ENCODE measurements at regions not wholly inside any gene's neighbourhood (a gene's known extent, or its start where the extent isn't known, plus 50 kb on each side); places are given as distances from the start of the nearest gene placed in this dataset.
"Not testable (repeated sequence)": the region's sequence is repeated elsewhere in the genome, so short reads cannot be mapped to it uniquely, and the experiment has no call there.

GRCh38 chr9:42307449-42307848, 124.0 kb downstream of the SPATA31A6 start:
- H3K4me3 Mint-ChIP-seq; H3K27me3 Mint-ChIP-seq; H3K36me3 Mint-ChIP-seq; H3K27ac Mint-ChIP-seq; H3K4me1 Mint-ChIP-seq (ENCODE audit: low read depth); H3K9me3 Mint-ChIP-seq (ENCODE audit: low read depth): not testable (repeated sequence)

- not testable (repeated sequence) for H3K27me3 Mint-ChIP-seq; H3K27ac Mint-ChIP-seq; H3K4me3 Mint-ChIP-seq; H3K4me1 Mint-ChIP-seq (ENCODE audit: low read depth); H3K9me3 Mint-ChIP-seq (ENCODE audit: low read depth); H3K36me3 Mint-ChIP-seq
Observed at GRCh38 chr9:42310972-42311371, 127.5 kb downstream of the SPATA31A6 start.

DNA sequence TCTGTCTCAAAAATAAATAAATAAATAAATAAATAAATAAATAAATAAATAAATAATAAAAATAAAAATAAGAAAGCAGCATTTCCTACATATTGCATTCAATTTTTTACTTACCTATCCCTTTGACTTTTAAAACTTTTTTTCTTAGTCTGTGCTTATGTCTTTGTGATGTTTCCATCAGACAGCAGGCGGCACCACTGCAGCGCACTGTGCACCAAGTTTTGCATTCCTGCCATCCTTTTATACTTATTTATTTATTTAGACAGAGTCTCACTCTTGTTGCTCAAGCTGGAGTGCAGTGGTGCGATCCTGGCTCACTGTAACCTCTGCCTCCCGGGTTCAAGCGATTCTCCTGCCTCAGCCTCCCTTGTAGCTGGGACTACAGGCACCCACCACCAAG, 132.6 kb downstream of the SPATA31A6 start:
- not testable (repeated sequence) for H3K4me3 Mint-ChIP-seq; H3K27ac Mint-ChIP-seq; H3K36me3 Mint-ChIP-seq; H3K9me3 Mint-ChIP-seq (ENCODE audit: low read depth); H3K4me1 Mint-ChIP-seq (ENCODE audit: low read depth); H3K27me3 Mint-ChIP-seq

GRCh38 chr9:42317677-42318076, 134.2 kb downstream of the SPATA31A6 start:
- not testable (repeated sequence) for H3K27me3 Mint-ChIP-seq; H3K27ac Mint-ChIP-seq; H3K4me1 Mint-ChIP-seq (ENCODE audit: low read depth); H3K36me3 Mint-ChIP-seq; H3K4me3 Mint-ChIP-seq; H3K9me3 Mint-ChIP-seq (ENCODE audit: low read depth)

DNA sequence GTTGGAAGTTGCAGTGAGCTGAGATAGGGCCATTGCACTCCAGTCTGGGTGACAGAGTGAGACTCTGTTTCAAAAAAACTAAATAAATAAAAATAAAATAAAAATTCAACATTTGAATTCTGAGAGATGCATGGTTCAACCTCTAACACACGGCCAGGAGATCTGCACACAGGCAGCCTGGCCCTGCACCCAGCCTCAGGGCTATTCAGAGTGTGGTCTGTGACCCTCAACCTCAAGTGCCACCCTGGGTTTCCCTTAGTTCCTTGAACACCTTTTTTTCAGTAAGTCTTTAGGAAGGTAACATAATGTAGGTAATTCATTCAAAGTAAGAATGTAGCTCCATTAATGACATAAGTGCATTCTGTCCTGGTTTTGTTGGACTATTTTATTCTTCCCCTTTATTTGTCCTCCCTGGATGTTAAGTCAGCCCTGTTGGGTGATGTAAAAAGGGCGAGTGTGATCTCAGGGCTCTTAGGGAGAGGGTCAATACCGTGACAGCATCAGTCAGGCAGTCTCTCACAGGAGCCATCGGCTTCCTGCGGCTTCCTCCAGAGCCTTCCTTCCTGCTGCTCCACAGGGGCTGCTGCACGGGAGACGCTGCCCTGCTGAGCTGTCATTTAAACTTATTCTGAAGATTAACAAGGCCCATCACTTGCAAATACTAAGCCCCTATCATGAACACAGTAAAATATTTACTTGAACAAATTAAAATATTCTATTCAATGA, 139.8 kb downstream of the SPATA31A6 start:
- H3K9me3 Mint-ChIP-seq (ENCODE audit: low read depth); H3K27me3 Mint-ChIP-seq; H3K4me3 Mint-ChIP-seq; H3K4me1 Mint-ChIP-seq (ENCODE audit: low read depth); H3K27ac Mint-ChIP-seq; H3K36me3 Mint-ChIP-seq: not testable (repeated sequence)

DNA sequence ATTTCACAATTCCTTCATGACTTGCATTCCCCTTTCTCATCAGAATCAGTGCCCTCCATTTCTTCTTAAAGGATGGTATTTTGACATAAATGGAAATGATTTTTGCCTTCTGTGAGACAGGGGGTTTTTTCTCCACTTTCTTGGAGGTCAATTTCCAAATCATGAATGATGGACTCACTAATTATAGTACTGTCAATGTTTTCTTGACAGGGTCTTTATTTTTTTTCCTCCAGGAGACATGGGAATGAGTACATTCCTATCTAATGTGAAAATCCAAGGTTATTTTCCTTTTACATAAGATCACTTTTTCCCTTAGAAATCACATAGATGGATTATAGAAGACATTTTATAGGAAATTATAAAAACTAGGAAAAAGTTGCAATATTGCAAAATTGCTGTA, 141.7 kb downstream of the SPATA31A6 start:
- H3K27me3 Mint-ChIP-seq; H3K27ac Mint-ChIP-seq; H3K36me3 Mint-ChIP-seq; H3K4me3 Mint-ChIP-seq; H3K4me1 Mint-ChIP-seq (ENCODE audit: low read depth); H3K9me3 Mint-ChIP-seq (ENCODE audit: low read depth): not testable (repeated sequence)

DNA sequence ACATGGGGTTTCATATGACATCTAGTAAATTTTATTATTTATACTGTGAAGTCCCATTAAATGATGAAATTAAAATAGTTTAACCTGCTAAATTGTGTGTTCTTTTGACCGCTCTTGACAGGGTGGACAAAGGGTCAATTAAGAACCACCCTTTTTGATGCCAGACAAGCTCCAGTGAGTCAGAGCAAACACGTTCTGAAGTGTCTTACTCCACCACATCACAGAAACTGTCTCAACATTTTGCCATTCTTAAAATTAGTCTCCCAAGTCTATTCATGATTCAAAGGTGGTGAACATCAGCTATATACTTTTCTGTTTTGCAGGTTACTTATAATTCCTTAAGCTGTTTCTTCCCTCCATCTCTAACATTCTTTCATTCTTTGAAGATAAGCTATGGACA, 142.1 kb downstream of the SPATA31A6 start:
- not testable (repeated sequence) for H3K4me3 Mint-ChIP-seq; H3K27ac Mint-ChIP-seq; H3K4me1 Mint-ChIP-seq (ENCODE audit: low read depth); H3K9me3 Mint-ChIP-seq (ENCODE audit: low read depth); H3K27me3 Mint-ChIP-seq; H3K36me3 Mint-ChIP-seq

GRCh38 chr9:42326482-42326881, 143.0 kb downstream of the SPATA31A6 start:
- H3K9me3 Mint-ChIP-seq (ENCODE audit: low read depth); H3K27ac Mint-ChIP-seq; H3K4me1 Mint-ChIP-seq (ENCODE audit: low read depth); H3K4me3 Mint-ChIP-seq; H3K36me3 Mint-ChIP-seq; H3K27me3 Mint-ChIP-seq: not testable (repeated sequence)

GRCh38 chr9:42335342-42335741, 151.9 kb downstream of the SPATA31A6 start:
- H3K4me3 Mint-ChIP-seq; H3K27ac Mint-ChIP-seq; H3K9me3 Mint-ChIP-seq (ENCODE audit: low read depth); H3K27me3 Mint-ChIP-seq; H3K4me1 Mint-ChIP-seq (ENCODE audit: low read depth); H3K36me3 Mint-ChIP-seq: not testable (repeated sequence)

GRCh38 chr9:42335984-42336657, 152.7 kb downstream of the SPATA31A6 start:
- not testable (repeated sequence) for H3K9me3 Mint-ChIP-seq (ENCODE audit: low read depth); H3K27me3 Mint-ChIP-seq; H3K27ac Mint-ChIP-seq; H3K36me3 Mint-ChIP-seq; H3K4me3 Mint-ChIP-seq; H3K4me1 Mint-ChIP-seq (ENCODE audit: low read depth)

GRCh38 chr9:42338275-42338674, 154.8 kb downstream of the SPATA31A6 start:
- H3K27me3 Mint-ChIP-seq; H3K4me1 Mint-ChIP-seq (ENCODE audit: low read depth); H3K9me3 Mint-ChIP-seq (ENCODE audit: low read depth); H3K27ac Mint-ChIP-seq; H3K36me3 Mint-ChIP-seq; H3K4me3 Mint-ChIP-seq: not testable (repeated sequence)

- H3K4me1 Mint-ChIP-seq (ENCODE audit: low read depth); H3K27ac Mint-ChIP-seq; H3K9me3 Mint-ChIP-seq (ENCODE audit: low read depth); H3K36me3 Mint-ChIP-seq; H3K4me3 Mint-ChIP-seq; H3K27me3 Mint-ChIP-seq: not testable (repeated sequence)
Observed at GRCh38 chr9:42339671-42340434, 156.4 kb downstream of the SPATA31A6 start.

DNA sequence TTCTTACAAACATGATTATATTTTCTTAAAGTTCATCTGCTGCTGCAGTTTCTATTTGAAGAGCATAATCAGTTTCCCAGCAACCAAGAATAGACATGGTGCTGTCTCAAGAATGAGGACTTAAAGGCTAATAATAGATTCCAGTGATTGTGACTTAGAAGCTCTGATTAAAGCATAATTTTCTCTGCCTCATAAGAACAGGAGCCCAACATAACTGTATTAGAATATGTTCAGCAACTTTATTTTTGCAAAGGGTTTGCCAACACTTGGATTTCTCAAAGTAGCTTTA, 156.9 kb downstream of the SPATA31A6 start:
- H3K27ac Mint-ChIP-seq; H3K27me3 Mint-ChIP-seq; H3K9me3 Mint-ChIP-seq (ENCODE audit: low read depth); H3K36me3 Mint-ChIP-seq; H3K4me3 Mint-ChIP-seq; H3K4me1 Mint-ChIP-seq (ENCODE audit: low read depth): not testable (repeated sequence)

GRCh38 chr9:42341860-42342259, 158.4 kb downstream of the SPATA31A6 start:
- not testable (repeated sequence) for H3K4me3 Mint-ChIP-seq; H3K4me1 Mint-ChIP-seq (ENCODE audit: low read depth); H3K9me3 Mint-ChIP-seq (ENCODE audit: low read depth); H3K27me3 Mint-ChIP-seq; H3K27ac Mint-ChIP-seq; H3K36me3 Mint-ChIP-seq

GRCh38 chr9:42342297-42342696, 158.8 kb downstream of the SPATA31A6 start:
- H3K9me3 Mint-ChIP-seq (ENCODE audit: low read depth); H3K4me1 Mint-ChIP-seq (ENCODE audit: low read depth); H3K4me3 Mint-ChIP-seq; H3K27ac Mint-ChIP-seq; H3K27me3 Mint-ChIP-seq; H3K36me3 Mint-ChIP-seq: not testable (repeated sequence)

DNA sequence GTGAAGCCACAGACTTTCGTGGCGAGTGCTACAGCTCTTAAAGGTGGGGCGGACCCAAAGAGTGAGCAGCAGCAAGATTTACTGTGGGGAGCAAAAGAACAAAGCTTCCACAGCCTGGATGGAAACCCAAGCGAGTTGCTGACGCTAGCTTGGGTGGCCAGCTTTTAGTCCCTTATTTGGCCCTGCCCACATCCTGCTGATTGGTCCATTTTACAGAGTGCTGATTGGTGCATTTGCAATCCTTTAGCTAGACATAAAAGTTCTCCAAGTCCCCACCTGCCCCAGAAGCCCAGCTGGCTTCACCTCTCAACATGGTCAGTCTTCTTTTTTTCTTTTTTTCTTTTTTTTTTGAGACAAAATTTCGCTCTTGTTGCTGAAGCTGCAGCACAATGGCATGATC, 161.0 kb downstream of the SPATA31A6 start:
- not testable (repeated sequence) for H3K4me1 Mint-ChIP-seq (ENCODE audit: low read depth); H3K9me3 Mint-ChIP-seq (ENCODE audit: low read depth); H3K36me3 Mint-ChIP-seq; H3K27me3 Mint-ChIP-seq; H3K27ac Mint-ChIP-seq; H3K4me3 Mint-ChIP-seq
